ENCODE measurements at regions not wholly inside any gene's neighbourhood (a gene's known extent, or its start where the extent isn't known, plus 50 kb on each side); places are given as distances from the start of the nearest gene placed in this dataset.
"Not testable (repeated sequence)": the region's sequence is repeated elsewhere in the genome, so short reads cannot be mapped to it uniquely, and the experiment has no call there.

GRCh38 chr4:59712470-59712869 is 1487.7 kb upstream of the ADGRL3 start (continued):
- TF ChIP-seq AHDC1 (CRISPR knock-in tag; IDR thresholded peaks at IDR 0.05; ENCODE audit: borderline replicate concordance) (no peak), ZNF749 (CRISPR knock-in tag; IDR thresholded peaks at IDR 0.05; ENCODE audit: borderline replicate concordance) (no peak), KDM5B (CRISPR knock-in tag; IDR thresholded peaks at IDR 0.05; ENCODE audit: borderline replicate concordance) (no peak), ZNF350 (CRISPR knock-in tag; IDR thresholded peaks at IDR 0.05; ENCODE audit: borderline replicate concordance, low read depth) (no peak)

- WGBS (ENCODE audit: low lambda C conversion rate) = 5% methylated on average over 4 of the region's 9 CpGs
- POLR2A ChIA-PET = not testable (repeated sequence)
Measured at GRCh38 chr4:59724286-59724685, 1475.8 kb upstream of the ADGRL3 start.

More at GRCh38 chr4:59724286-59724685, 1475.8 kb upstream of the ADGRL3 start:
- H3K4me3 ChIP-seq (replicated peaks in 1 of 3; ENCODE audit: insufficient read depth in 1 of 3, low read depth in 2 of 3, low read length in 3 of 3); H3K27ac ChIP-seq (ENCODE audit: extremely low read length, insufficient read depth, low read length); H3K79me2 ChIP-seq (ENCODE audit: insufficient read depth, low read length); H3K4me2 ChIP-seq (ENCODE audit: low read depth, low read length); H3K9me3 ChIP-seq (ENCODE audit: low read length); in situ Hi-C loops (cut with HindIII; ENCODE audit: extremely low pct_ligation_motif_present, low pct_unique_long_range_greater_than_20kb); BruUV-seq (replicated peaks); FAIRE-seq; H3K4me1 ChIP-seq (ENCODE audit: insufficient read depth, low read length); H3K36me3 ChIP-seq (replicated peaks in 1 of 2; ENCODE audit: control insufficient read depth in 1 of 2, insufficient read depth in 2 of 2, low read length in 2 of 2); H2AFZ ChIP-seq (ENCODE audit: low read length); DNase-seq (ENCODE audit: low spot score); CTCF ChIA-PET (ENCODE audit: low intra/inter-chr PET ratio, low total read pairs); H3K27me3 ChIP-seq (ENCODE audit: control insufficient read depth in 1 of 2, insufficient read depth in 2 of 2, low read length in 2 of 2); H4K20me1 ChIP-seq (ENCODE audit: insufficient read depth, low read length); ATAC-seq; intact Hi-C loops (cut with micrococcal nuclease; ENCODE audit: unreplicated experiment); H3K9ac ChIP-seq (ENCODE audit: insufficient read depth, low read depth, low read length): not testable (repeated sequence)
